Stimulated activated memory B cell treated with anti-CD40 and anti-IgM and Interleukin-4, amounts not matched to agents 10 μg/mL and 1 μg/mL and 100 μg/mL, for 72 hours (primary cell): ENCODE measurements at regions not wholly inside any gene's neighbourhood (a gene's known extent, or its start where the extent isn't known, plus 50 kb on each side); places are given as distances from the start of the nearest gene placed in this dataset.
"Not testable (repeated sequence)": the region's sequence is repeated elsewhere in the genome, so short reads cannot be mapped to it uniquely, and the experiment has no call there.

Experiments used
- ATAC-seq: fragments of 150-1000 bp; cut with Tn5 transposase; 2 replicates; pipeline ENCODE4 v1.10.0; 2021
- H3K27ac Mint-ChIP-seq: one replicate; pipeline ENCODE4 v1.8.0; 2022; ENCODE audit warnings: mild to moderate bottlenecking, mixed read lengths
- H3K27me3 Mint-ChIP-seq: one replicate; pipeline ENCODE4 v1.8.0; 2022; ENCODE audit warnings: mixed read lengths
- H3K36me3 Mint-ChIP-seq: one replicate; pipeline ENCODE4 v1.8.0; 2022; ENCODE audit warnings: mixed read lengths
- H3K4me1 Mint-ChIP-seq: one replicate; pipeline ENCODE4 v1.8.0; 2022; ENCODE audit warnings: mixed read lengths
- H3K4me3 Mint-ChIP-seq: one replicate; pipeline ENCODE4 v1.8.0; 2022; ENCODE audit warnings: mild to moderate bottlenecking, moderate library complexity, mixed read lengths
- H3K9me3 Mint-ChIP-seq: one replicate; pipeline ENCODE4 v1.8.0; 2022; ENCODE audit warnings: mixed read lengths

- no peaks in the 10 kb centered on the region for H3K9me3 Mint-ChIP-seq
- no peaks in the 10 kb centered on the region for H3K27me3 Mint-ChIP-seq
- H3K36me3 Mint-ChIP-seq, result no peaks in the 10 kb centered on the region
- no peak for ATAC-seq
- no peak overlapping the region for H3K4me3 Mint-ChIP-seq
- H3K4me1 Mint-ChIP-seq, result no peaks in the 10 kb centered on the region
- H3K27ac Mint-ChIP-seq, result no peak overlapping the region
Measured at GRCh38 chr9:108395421-108395820, 460.4 kb downstream of the ACTL7B start.

GRCh38 chr9:108394726-108395125 lies 461.1 kb downstream of the ACTL7B start:
- no peak for ATAC-seq
- H3K9me3 Mint-ChIP-seq, result no peaks in the 10 kb centered on the region
- H3K4me3 Mint-ChIP-seq, result no peak overlapping the region
- H3K36me3 Mint-ChIP-seq, result no peaks in the 10 kb centered on the region
- H3K4me1 Mint-ChIP-seq, result no peaks in the 10 kb centered on the region
- no peak overlapping the region for H3K27ac Mint-ChIP-seq
- no peaks in the 10 kb centered on the region for H3K27me3 Mint-ChIP-seq

- not testable (repeated sequence) for H3K27ac Mint-ChIP-seq, H3K27me3 Mint-ChIP-seq, H3K4me1 Mint-ChIP-seq, H3K9me3 Mint-ChIP-seq, H3K4me3 Mint-ChIP-seq, ATAC-seq, H3K36me3 Mint-ChIP-seq
Measured at GRCh38 chr9:108393481-108394001, 462.2 kb downstream of the ACTL7B start.

GRCh38 chr9:108392877-108393276 lies 462.9 kb downstream of the ACTL7B start:
- no peak overlapping the region for H3K4me3 Mint-ChIP-seq
- no peaks in the 10 kb centered on the region for H3K4me1 Mint-ChIP-seq
- ATAC-seq, result no peak
- H3K27me3 Mint-ChIP-seq, result no peaks in the 10 kb centered on the region
- H3K36me3 Mint-ChIP-seq, result no peaks in the 10 kb centered on the region
- H3K27ac Mint-ChIP-seq, result no peak overlapping the region
- no peaks in the 10 kb centered on the region for H3K9me3 Mint-ChIP-seq

GRCh38 chr9:108389056-108389455 lies 466.7 kb downstream of the ACTL7B start:
- H3K9me3 Mint-ChIP-seq, result no peaks in the 10 kb centered on the region
- no peaks in the 10 kb centered on the region for H3K27me3 Mint-ChIP-seq
- H3K36me3 Mint-ChIP-seq, result no peaks in the 10 kb centered on the region
- H3K4me3 Mint-ChIP-seq, result no peak overlapping the region
- no peak overlapping the region for H3K27ac Mint-ChIP-seq
- ATAC-seq, result no peak
- no peaks in the 10 kb centered on the region for H3K4me1 Mint-ChIP-seq

GRCh38 chr9:108386859-108387384 lies 468.9 kb downstream of the ACTL7B start:
- H3K4me3 Mint-ChIP-seq, result no peak overlapping the region
- H3K27ac Mint-ChIP-seq, result no peak overlapping the region
- H3K36me3 Mint-ChIP-seq, result no peaks in the 10 kb centered on the region
- ATAC-seq, result no peak
- H3K27me3 Mint-ChIP-seq, result no peaks in the 10 kb centered on the region
- H3K4me1 Mint-ChIP-seq, result no peaks in the 10 kb centered on the region
- no peaks in the 10 kb centered on the region for H3K9me3 Mint-ChIP-seq

- Mint-ChIP-seq H3K36me3 (no peaks in the 10 kb centered on the region), H3K27ac (no peak overlapping the region), H3K4me3 (no peak overlapping the region), H3K27me3 (peaks cover 3% of the 10 kb centered on the region), H3K4me1 (no peaks in the 10 kb centered on the region), H3K9me3 (no peaks in the 10 kb centered on the region)
- no peak for ATAC-seq
Measured at GRCh38 chr9:108386032-108386431, 469.8 kb downstream of the ACTL7B start.

GRCh38 chr9:108383796-108384195 lies 472.0 kb downstream of the ACTL7B start:
- peaks cover 2% of the 10 kb centered on the region for H3K9me3 Mint-ChIP-seq
- peaks cover 11% of the 10 kb centered on the region for H3K27me3 Mint-ChIP-seq
- H3K36me3 Mint-ChIP-seq, result no peaks in the 10 kb centered on the region
- ATAC-seq, result no peak
- H3K4me1 Mint-ChIP-seq, result no peaks in the 10 kb centered on the region
- H3K27ac Mint-ChIP-seq, result no peak overlapping the region
- no peak overlapping the region for H3K4me3 Mint-ChIP-seq

- H3K4me1 Mint-ChIP-seq, result no peaks in the 10 kb centered on the region
- no peak for ATAC-seq
- peaks cover 2% of the 10 kb centered on the region for H3K9me3 Mint-ChIP-seq
- H3K27me3 Mint-ChIP-seq, result peaks cover 11% of the 10 kb centered on the region
- no peaks in the 10 kb centered on the region for H3K36me3 Mint-ChIP-seq
- no peak overlapping the region for H3K4me3 Mint-ChIP-seq
- H3K27ac Mint-ChIP-seq, result no peak overlapping the region
Measured at GRCh38 chr9:108382310-108382709, 473.5 kb downstream of the ACTL7B start.

- H3K9me3 Mint-ChIP-seq, result peaks cover 10% of the 10 kb centered on the region
- ATAC-seq, result no peak
Measured at GRCh38 chr9:108377881-108378280, 477.9 kb downstream of the ACTL7B start.

GRCh38 chr9:108377382-108377781 lies 478.4 kb downstream of the ACTL7B start:
- no peak overlapping the region for H3K4me3 Mint-ChIP-seq
- no peaks in the 10 kb centered on the region for H3K4me1 Mint-ChIP-seq
- no peak overlapping the region for H3K27ac Mint-ChIP-seq
- H3K27me3 Mint-ChIP-seq, result peaks cover 11% of the 10 kb centered on the region
- no peaks in the 10 kb centered on the region for H3K36me3 Mint-ChIP-seq
- ATAC-seq, result no peak
- H3K9me3 Mint-ChIP-seq, result peaks cover 12% of the 10 kb centered on the region

More at GRCh38 chr9:108377881-108378280, 477.9 kb downstream of the ACTL7B start:
- H3K27ac Mint-ChIP-seq, result no peak overlapping the region
- H3K4me3 Mint-ChIP-seq, result no peak overlapping the region
- no peaks in the 10 kb centered on the region for H3K4me1 Mint-ChIP-seq
- H3K27me3 Mint-ChIP-seq, result peaks cover 11% of the 10 kb centered on the region
- no peaks in the 10 kb centered on the region for H3K36me3 Mint-ChIP-seq

- no peak for ATAC-seq
- Mint-ChIP-seq H3K4me1 (no peaks in the 10 kb centered on the region), H3K36me3 (no peaks in the 10 kb centered on the region), H3K9me3 (peaks cover 19% of the 10 kb centered on the region), H3K27ac (no peak overlapping the region), H3K4me3 (no peak overlapping the region), H3K27me3 (peaks cover 9% of the 10 kb centered on the region)
Measured at GRCh38 chr9:108376140-108376539, 479.6 kb downstream of the ACTL7B start.

GRCh38 chr9:108374626-108375025 lies 481.2 kb downstream of the ACTL7B start:
- no peaks in the 10 kb centered on the region for H3K4me1 Mint-ChIP-seq
- no peak overlapping the region for H3K4me3 Mint-ChIP-seq
- ATAC-seq, result no peak
- no peak overlapping the region for H3K27ac Mint-ChIP-seq
- H3K27me3 Mint-ChIP-seq, result no peaks in the 10 kb centered on the region
- H3K9me3 Mint-ChIP-seq, result peaks cover 20% of the 10 kb centered on the region
- H3K36me3 Mint-ChIP-seq, result no peaks in the 10 kb centered on the region

- Mint-ChIP-seq H3K9me3 (peaks cover 14% of the 10 kb centered on the region), H3K4me3 (no peak overlapping the region), H3K27ac (no peak overlapping the region), H3K27me3 (no peaks in the 10 kb centered on the region), H3K36me3 (no peaks in the 10 kb centered on the region), H3K4me1 (no peaks in the 10 kb centered on the region)
- no peak for ATAC-seq
Measured at GRCh38 chr9:108367188-108367587, 488.6 kb downstream of the ACTL7B start.

- Mint-ChIP-seq H3K4me3 (no peak overlapping the region), H3K27me3 (no peaks in the 10 kb centered on the region), H3K4me1 (no peaks in the 10 kb centered on the region), H3K36me3 (no peaks in the 10 kb centered on the region), H3K9me3 (peaks cover 6% of the 10 kb centered on the region), H3K27ac (no peak overlapping the region)
- ATAC-seq, result no peak
Measured at GRCh38 chr9:108363311-108363710, 492.5 kb downstream of the ACTL7B start.

GRCh38 chr9:108360304-108360703 lies 495.5 kb downstream of the ACTL7B start:
- Mint-ChIP-seq H3K27ac (no peak overlapping the region), H3K4me1 (no peaks in the 10 kb centered on the region), H3K27me3 (no peaks in the 10 kb centered on the region), H3K4me3 (no peak overlapping the region), H3K9me3 (peaks cover 1% of the 10 kb centered on the region), H3K36me3 (no peaks in the 10 kb centered on the region)
- ATAC-seq, result no peak

GRCh38 chr9:108356806-108357205 lies 499.0 kb downstream of the ACTL7B start:
- no peak for ATAC-seq
- no peaks in the 10 kb centered on the region for H3K9me3 Mint-ChIP-seq

More at GRCh38 chr9:108356806-108357205, 499.0 kb downstream of the ACTL7B start:
- no peak overlapping the region for H3K27ac Mint-ChIP-seq
- H3K27me3 Mint-ChIP-seq, result no peaks in the 10 kb centered on the region
- H3K4me3 Mint-ChIP-seq, result no peak overlapping the region
- no peaks in the 10 kb centered on the region for H3K4me1 Mint-ChIP-seq
- no peaks in the 10 kb centered on the region for H3K36me3 Mint-ChIP-seq
